Activated T-helper 1 cell treated with Interleukin-2 at 50 U/mL for 16 hours (primary cell): ENCODE measurements at regions not wholly inside any gene's neighbourhood (a gene's known extent, or its start where the extent isn't known, plus 50 kb on each side); places are given as distances from the start of the nearest gene placed in this dataset.
"Not testable (repeated sequence)": the region's sequence is repeated elsewhere in the genome, so short reads cannot be mapped to it uniquely, and the experiment has no call there.

ENCODE experiments used
- DNase-seq: peaks from one replicate; pipeline ENCODE4 v3.0.0-alpha.2; 2020; ENCODE audit warnings: low read depth

DNA sequence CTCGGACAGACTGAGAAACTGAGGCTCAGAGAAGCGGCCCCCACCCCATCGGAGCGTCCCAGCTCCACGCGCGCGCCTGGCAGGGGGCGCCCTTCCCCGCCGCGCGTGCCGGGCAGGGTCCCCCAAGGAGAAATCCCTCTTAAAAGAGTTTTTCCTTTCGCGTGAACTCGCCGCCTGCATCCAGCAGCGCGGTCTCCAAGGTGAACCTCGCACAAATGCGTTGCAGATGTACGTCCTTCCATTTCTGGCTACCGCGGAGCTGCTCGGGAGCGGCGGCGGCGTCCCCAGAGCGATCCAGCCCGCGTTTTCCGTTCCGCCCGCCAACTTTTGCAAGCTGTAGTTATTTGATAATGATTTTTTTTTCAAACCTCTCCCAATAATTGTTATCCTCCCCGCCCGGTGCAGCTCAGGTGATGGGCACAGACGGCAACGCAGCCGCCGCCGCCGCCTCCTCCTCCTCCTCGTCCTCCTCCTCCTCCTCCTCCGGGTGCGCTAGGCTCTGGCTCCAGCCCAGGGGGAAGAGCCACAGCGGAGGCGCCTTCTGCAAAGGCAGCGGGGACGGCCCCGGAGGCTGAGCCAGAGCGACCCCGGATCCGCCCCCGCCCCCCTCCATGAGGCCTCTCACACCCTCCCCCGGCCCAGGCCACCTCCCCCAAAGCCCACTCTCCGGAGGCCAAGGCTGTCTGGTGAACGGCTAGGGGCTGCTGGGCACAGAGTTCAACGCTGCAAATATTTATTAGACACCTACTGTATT lies 74.0 kb upstream of the CUX1 start:
- DNase-seq: peak; percentile 38

DNA sequence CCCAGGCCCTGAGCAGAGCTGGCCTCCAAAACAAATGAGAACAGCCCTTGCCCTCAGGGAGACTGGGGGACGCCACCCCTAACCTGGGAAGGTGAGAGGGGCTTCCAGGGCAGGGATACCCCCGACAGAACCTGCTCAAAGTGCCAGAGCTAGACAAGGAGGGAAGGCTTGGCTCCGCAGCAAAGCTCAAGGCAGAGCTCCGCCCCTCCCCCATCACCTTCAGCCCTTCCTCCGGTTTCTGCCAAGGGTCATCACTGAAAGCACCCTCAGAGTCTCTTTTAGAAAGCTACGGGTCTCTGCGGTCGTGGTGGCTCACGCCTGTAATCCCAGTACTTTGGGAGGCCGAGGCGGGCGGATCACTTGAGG lies 73.4 kb upstream of the CUX1 start:
- no peak for DNase-seq

DNA sequence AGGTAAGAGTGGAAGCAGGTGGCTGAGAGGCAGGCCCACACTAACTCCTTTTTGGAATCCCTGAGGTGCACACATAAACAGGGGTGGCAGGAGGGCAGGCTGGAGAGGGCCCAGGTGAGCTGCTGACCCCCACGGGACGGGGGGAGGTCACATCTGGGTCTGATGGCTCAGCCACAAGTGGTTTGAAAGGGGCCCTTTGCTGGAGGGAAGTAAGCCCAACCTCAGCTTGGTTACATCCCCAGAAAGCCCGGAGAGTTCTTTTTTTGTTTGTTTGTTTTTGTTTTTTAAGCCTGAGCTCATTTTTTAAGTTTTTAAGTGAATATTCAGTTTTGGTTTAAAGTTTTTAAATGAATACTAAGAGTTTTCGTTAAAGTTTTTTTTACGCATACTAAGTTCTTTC lies 72.8 kb upstream of the CUX1 start:
- no peak for DNase-seq

DNA sequence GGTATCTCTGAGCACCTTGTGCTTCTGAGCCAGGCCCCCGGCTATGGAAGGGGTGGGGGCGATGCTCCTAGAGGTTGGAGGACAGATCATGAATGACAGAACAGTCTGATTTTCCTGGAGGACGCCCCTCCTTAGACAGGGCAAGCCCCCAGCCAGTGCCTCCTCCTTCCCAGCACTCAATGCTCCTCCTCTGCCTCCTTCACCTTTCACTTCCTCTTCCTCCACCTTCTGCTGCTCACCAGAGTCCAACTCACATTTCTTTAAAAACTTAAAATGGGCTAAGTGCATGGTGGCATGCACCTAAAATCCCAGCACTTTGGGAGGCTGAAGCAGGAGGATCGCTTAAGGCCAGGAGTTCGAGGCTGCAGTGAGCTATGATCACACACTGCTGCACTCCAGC lies 71.1 kb upstream of the CUX1 start:
- DNase-seq: no peak

DNA sequence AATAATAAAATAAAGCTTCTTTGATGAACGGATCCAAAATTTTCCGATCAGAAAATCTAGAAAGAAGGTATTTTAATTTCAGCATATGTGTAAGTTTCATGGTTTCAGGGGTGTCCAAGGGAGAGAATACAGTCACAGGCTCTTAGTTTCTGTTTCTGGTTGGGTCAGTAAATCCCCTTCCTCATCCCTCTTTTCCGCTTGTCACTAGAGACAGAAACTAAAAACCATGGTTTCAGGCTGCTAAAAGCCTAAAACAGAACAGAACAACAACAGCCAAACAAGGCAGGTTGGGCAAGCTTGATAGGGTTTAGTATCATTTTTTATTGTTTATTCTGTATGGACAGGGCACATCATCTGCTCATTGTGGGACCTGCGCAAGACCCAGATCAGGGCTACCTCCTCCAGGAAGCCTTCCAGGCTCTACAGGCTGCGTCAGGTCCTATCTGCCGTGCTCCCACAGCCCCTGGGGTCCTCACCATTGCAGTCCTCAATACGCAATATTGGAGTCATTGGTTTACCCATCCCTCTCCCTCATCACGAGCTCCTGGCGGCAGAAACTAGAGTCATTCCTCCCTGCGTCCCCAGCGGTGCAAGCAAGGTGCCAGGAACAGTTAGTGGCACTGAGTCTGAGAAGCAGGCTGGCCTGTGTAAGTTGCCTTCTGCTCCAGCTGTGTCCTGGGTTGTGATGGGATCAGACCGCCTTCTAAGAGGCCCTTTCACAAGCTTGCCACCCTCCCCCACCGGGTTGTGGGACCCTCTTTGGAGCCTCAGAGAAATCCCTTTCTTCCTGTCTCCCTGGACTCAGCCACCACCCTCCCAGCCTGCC lies 70.2 kb upstream of the CUX1 start:
- DNase-seq: no peak

DNA sequence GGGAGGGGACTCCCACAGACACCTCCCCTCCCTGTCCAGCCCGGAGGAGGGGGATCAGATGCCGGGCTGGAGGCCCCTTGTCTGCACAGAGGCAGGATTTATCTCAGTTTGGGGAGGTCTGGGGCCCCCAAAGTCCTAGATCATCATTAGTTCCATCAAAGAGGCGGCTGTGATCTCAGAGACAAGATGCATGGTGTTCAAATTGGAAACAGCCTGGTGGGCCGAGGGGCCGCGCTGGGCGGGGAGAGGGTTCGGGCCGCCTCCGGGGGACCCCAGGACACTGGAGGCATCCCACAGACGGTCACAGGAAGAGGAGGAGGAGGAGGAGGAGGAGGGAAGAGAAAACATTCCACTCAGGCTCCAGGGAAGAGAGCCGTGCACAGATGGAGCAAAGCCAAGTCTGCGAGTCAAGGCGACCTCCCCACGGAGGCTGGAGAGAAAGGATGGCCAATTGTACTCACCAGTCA lies 69.5 kb upstream of the CUX1 start:
- no peak for DNase-seq

DNA sequence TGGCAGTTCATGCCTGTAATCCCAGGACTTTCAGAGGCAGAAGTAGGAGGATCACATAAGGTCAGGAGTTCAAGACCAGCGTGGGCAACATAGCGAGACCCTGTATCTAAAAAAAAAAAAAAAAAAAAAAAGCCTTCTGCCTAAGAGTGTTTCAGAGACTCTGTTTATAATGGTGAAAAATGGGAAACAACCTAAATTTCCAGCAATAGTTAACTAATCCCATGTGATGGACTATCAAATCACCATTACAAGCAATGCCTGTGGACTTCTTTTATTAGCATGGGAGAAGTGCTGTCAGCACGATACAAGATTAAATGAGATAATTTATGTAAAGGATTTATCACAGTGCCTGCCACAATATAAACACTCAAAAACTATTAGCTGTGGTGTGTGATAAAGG lies 67.5 kb upstream of the CUX1 start:
- DNase-seq: no peak

DNA sequence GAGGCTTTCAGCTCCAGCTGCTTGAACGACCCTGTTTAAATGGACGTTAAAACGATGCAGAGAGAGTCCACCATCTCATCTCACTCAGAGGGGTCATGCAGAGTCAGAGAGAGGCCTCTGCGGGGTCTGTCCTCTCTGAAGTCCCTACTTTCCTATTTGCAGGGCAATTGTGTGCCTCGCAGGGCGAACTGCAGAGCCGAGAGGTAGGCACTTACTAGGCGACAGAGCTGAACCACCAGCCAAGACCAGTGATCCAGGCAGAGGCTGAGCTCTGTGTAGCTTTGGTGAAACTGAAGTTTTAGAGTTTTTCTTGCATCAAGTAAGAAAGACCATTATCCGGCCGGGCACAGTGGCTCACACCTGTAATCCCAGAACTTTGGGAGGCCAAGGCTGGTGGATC lies 64.1 kb upstream of the CUX1 start:
- no peak for DNase-seq

DNA sequence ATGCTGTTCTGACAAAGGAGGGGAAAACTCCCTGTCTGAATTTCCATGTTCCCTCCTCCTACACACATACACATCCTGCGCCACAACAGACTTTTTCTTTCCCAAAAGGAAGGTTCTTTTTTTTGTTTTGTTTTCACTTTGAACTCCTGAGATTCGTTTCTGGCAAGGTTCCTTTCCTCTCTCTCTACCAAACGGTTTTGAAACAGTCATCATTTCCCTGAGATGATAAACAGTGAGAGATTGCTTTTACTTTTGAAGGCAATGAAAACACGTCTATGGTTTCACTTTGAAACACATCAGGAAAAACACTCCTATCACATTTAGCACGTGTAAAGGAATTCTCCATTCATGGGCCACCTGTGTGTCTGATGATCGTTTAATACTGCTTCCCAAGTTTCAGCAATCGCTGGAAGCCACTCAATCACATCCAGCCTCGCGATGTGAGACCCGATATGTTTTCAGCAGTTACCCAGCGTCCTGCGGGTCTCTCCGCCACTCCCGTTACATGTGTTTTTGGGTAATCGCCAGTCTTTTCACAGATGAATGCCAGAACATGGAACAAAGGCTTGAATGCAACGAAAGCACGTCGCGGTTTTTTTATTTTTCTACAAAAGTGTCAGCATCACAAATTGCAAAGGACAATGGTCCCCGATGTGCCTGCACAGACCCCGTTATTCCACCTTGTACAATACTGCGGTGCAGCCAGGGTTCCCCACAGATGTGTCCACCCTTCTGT lies 62.8 kb upstream of the CUX1 start:
- no peak for DNase-seq

DNA sequence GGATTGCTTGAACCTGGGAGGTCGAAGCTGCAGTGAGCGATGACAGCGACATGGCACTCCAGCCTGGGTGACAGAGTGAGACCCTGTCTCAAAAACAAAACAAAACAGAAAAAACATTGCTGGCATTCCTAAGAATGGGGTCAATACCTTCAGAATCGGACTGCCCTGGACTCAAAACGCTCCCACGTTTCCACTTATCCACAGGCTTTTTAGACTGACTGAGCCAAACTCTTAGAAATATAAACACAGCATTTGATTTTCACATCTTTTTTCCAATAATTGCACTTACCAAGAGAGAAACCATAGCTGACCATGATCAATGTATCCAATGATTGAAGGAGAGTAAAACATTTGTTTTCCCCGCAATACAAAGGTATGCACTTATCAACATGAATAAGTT lies 59.5 kb upstream of the CUX1 start:
- no peak for DNase-seq

DNA sequence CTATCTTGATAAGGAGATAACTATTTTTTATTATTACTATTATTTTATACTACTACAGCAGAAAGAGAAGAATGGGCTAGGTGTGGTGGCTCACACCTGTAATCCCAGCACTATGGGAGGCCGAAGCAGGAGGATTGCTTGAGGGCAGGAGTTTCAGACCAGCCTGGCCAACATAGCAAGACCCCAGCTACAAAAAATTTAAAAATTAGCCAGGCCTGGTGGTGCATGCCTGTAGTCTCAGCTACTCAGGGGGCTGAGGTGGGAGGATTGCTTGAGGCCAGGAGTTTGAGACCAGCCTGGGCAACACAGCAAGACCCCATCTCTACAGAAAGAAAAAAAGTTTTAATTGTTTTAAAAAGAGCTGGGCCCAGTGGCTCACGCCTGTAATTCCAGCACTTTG lies 58.9 kb upstream of the CUX1 start:
- DNase-seq: not testable (repeated sequence)

DNA sequence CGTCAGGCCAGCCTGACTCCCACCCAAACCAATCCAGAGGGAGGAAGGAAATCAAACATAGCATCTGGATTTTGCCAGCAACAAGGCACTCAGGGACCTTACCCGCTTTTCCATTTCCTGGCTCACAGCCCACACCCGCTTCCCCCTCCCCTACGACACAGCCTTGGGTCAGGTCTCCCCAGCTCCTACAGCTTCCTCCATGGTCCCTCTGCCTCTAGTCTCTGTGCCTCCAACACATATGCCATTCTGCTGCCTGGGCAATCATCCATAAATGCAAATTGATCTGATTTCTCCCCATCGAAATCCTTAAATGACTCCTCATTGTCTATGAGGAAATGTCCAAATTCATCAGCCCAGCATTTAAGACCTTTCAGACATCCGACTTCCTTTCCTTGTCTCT lies 53.2 kb upstream of the CUX1 start:
- no peak for DNase-seq

DNA sequence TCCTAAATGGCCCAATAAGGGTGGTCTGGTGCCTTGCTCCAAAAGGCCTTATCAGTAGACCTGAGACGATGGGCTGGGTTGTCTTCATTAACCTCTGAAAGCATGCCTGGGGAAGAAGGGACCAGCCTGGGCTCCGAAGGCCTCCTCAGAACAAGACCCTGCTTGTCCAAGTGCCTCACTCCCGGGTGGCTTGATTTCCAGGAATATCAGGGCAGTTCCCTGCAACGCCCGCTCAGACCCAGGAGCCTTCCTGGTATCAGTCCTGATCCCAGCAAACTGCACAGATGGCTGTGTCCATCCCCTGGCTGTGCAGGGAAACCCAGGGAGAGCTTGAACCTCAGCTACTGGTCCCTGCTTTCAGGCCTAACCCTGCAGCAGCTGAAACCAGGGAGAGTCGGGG lies 49.9 kb upstream of the CUX1 start:
- DNase-seq: no peak
